AG09319 (cell line): ENCODE measurements at regions not wholly inside any gene's neighbourhood (a gene's known extent, or its start where the extent isn't known, plus 50 kb on each side); places are given as distances from the start of the nearest gene placed in this dataset.
A peak's percentile ranks its signal among the peaks of the same experiment; 100 is the strongest.

Experiments used
- DNase-seq: peaks from one replicate; pipeline ENCODE4 v3.0.0-alpha.2; 2010; ENCODE audit warnings: low read depth; ENCODE audit errors: extremely low read depth
- TF ChIP-seq, protein P1 (sequence below): IDR thresholded peaks from 2 replicates; pipeline ENCODE4 v1.5.1; 2011; ENCODE audit warnings: low read depth, mild to moderate bottlenecking, inconsistent platforms, low read length, moderate library complexity

GRCh38 chr4:106615961-106616360 is 247.4 kb upstream of the GIMD1 start:
- no peak for DNase-seq
- TF ChIP-seq, protein P1, sequence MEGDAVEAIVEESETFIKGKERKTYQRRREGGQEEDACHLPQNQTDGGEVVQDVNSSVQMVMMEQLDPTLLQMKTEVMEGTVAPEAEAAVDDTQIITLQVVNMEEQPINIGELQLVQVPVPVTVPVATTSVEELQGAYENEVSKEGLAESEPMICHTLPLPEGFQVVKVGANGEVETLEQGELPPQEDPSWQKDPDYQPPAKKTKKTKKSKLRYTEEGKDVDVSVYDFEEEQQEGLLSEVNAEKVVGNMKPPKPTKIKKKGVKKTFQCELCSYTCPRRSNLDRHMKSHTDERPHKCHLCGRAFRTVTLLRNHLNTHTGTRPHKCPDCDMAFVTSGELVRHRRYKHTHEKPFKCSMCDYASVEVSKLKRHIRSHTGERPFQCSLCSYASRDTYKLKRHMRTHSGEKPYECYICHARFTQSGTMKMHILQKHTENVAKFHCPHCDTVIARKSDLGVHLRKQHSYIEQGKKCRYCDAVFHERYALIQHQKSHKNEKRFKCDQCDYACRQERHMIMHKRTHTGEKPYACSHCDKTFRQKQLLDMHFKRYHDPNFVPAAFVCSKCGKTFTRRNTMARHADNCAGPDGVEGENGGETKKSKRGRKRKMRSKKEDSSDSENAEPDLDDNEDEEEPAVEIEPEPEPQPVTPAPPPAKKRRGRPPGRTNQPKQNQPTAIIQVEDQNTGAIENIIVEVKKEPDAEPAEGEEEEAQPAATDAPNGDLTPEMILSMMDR: no peak

DNA sequence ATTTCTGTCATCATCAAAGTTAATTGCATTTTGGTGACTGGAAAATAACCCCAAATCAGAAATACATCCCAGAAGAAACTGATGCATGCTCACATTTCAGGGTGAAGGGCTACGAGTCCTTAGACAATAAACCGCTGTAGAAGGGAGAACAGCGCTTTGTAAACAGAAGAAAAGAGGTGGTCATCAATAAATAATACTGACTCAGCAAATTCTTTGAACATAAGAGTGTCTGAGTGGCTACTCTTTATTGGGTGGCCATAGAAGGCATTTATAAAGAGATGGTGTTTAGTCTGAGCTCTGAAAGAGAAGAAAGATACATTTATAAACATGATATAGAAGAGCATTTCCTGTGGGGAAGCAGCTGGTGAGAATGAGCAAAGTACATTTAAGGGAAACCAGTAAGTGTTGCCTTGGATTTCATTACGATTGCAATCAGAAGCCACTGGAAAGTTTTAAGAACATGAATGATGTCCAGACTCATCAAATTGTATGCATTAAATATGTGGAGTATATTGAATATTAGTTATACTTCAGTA is 246.9 kb upstream of the GIMD1 start:
- TF ChIP-seq, protein P1: no peak
- no peak for DNase-seq

DNA sequence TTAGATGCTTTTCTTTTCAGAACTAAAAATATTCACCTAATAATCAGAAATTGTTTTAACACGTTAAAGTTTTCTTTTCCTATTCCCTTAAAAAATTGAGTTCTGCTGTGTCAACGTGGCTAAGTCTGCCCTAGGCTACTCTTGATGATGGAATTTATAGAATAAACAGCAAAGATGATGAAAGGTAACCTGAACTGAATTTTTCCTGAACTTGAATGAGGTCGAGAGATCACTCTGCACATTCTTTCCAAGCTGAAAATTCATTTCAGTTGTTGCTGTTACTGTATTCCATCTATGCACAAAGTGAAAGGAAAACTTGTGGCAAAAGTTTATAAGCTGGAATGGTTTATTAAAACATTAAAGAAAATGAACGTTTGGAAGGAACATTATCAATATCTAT is 245.9 kb upstream of the GIMD1 start:
- DNase-seq: peak; percentile 34

GRCh38 chr4:106609917-106610316 is 241.3 kb upstream of the GIMD1 start:
- TF ChIP-seq, protein P1: no peak
- no peak for DNase-seq

More for the DNA sequence above, 245.9 kb upstream of the GIMD1 start:
- TF ChIP-seq, protein P1: no peak

- no peak for DNase-seq
Measured at GRCh38 chr4:106607558-106607957, 239.0 kb upstream of the GIMD1 start.

DNA sequence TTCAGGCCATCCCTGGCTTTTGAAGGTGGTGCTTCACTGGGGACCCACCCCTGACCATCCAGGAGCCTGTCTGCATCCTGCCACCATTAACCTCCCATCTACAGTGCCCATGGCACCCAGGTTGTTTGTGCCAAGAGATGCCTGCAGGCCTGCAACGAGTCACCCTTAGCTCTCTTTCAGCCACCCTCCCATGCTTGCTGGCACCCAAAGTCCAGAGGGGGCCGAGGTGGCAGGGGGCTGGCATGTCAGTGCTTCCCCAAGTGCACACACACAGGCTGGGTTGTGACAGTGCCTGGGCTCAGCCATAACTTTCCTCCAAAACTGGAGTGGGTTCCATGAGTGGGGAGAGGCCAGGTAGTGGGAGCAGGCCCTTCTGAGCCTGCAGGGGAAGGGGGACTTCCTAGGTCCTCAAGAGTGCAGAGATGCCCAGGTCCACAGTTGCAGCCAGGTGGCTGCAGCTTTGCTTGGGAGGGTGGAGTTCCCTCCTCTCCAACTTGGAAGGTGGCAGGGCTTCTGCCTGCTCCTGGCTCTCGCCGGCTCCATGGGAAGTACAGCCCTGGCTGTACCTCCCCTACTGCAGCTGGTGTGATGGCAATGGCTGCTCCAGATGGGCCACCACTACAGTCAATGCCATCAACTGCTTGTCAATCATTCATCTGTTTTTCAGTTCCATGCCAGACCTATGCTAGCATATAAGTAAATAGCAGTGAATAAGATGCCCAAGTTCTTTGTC is 235.9 kb upstream of the GIMD1 start:
- DNase-seq: no peak
- TF ChIP-seq, protein P1: no peak

More at GRCh38 chr4:106607558-106607957, 239.0 kb upstream of the GIMD1 start:
- TF ChIP-seq, protein P1: no peak

GRCh38 chr4:106603471-106603870 is 234.9 kb upstream of the GIMD1 start:
- no peak for DNase-seq
- TF ChIP-seq, protein P1: no peak
